Astrocyte (in vitro differentiated cells and primary cell): ENCODE measurements at regions not wholly inside any gene's neighbourhood (a gene's known extent, or its start where the extent isn't known, plus 50 kb on each side); places are given as distances from the start of the nearest gene placed in this dataset.
"Not testable (repeated sequence)": the region's sequence is repeated elsewhere in the genome, so short reads cannot be mapped to it uniquely, and the experiment has no call there.

Source experiments
- DNase-seq: peaks from one replicate; pipeline ENCODE4 v3.0.0-alpha.2; 2010; ENCODE audit warnings: low read depth
- FAIRE-seq: peaks from 2 replicates; lab custom pipeline; 2011; peaks lifted over from hg19 to GRCh38; lab: Jason Lieb, UNC
- H2AFZ ChIP-seq: 2 replicates; pipeline ENCODE4 v1.6.0; 2012; ENCODE audit warnings: low read depth, low read length, inconsistent platforms
- H3K27ac ChIP-seq: 2 replicates; pipeline ENCODE4 v1.5.1; 2011; ENCODE audit warnings: low read depth, low read length, inconsistent platforms
- H3K27me3 ChIP-seq: 2 replicates; pipeline ENCODE4 v1.6.0; 2011; ENCODE audit warnings: low read length, inconsistent platforms; ENCODE audit not compliant: insufficient read depth
- H3K36me3 ChIP-seq: 2 replicates; pipeline ENCODE4 v1.5.1; 2011; ENCODE audit warnings: low read length, inconsistent platforms; ENCODE audit not compliant: insufficient read depth
- H3K4me1 ChIP-seq: 2 replicates; pipeline ENCODE4 v1.5.1; 2011; ENCODE audit warnings: low read length, inconsistent platforms; ENCODE audit not compliant: insufficient read depth
- H3K4me2 ChIP-seq: 2 replicates; pipeline ENCODE4 v1.6.0; 2012; ENCODE audit warnings: low read length, inconsistent platforms
- H3K4me3 ChIP-seq: 2 replicates; pipeline ENCODE4 v1.5.1; 2011; ENCODE audit warnings: low read depth, mild to moderate bottlenecking, low read length, inconsistent platforms; ENCODE audit not compliant: insufficient read depth
- H3K79me2 ChIP-seq: 2 replicates; pipeline ENCODE4 v1.6.0; 2012; ENCODE audit warnings: mild to moderate bottlenecking, low read length, inconsistent platforms; ENCODE audit not compliant: insufficient read depth
- H3K9ac ChIP-seq: 2 replicates; pipeline ENCODE4 v1.6.0; 2012; ENCODE audit warnings: mild to moderate bottlenecking, low read length, inconsistent platforms
- H3K9me3 ChIP-seq: 2 replicates; pipeline ENCODE4 v1.5.1; 2012; ENCODE audit warnings: low read depth, mild to moderate bottlenecking, low read length, inconsistent platforms; ENCODE audit not compliant: insufficient read depth
- H4K20me1 ChIP-seq: 2 replicates; pipeline ENCODE4 v1.6.0; 2012; ENCODE audit warnings: low read length, inconsistent platforms; ENCODE audit not compliant: insufficient read depth
- H3K27ac Mint-ChIP-seq: one replicate; pipeline ENCODE4 v1.8.0; 2021; ENCODE audit warnings: mild to moderate bottlenecking, mixed read lengths; ENCODE audit not compliant: unreplicated experiment
- H3K27me3 Mint-ChIP-seq: one replicate; pipeline ENCODE4 v1.8.0; 2021; ENCODE audit warnings: low read depth, mixed read lengths; ENCODE audit not compliant: unreplicated experiment
- H3K36me3 Mint-ChIP-seq: one replicate; pipeline ENCODE4 v1.8.0; 2021; ENCODE audit warnings: low read depth, mixed read lengths; ENCODE audit not compliant: unreplicated experiment
- H3K4me1 Mint-ChIP-seq: one replicate; pipeline ENCODE4 v1.8.0; 2021; ENCODE audit warnings: low read depth, mixed read lengths; ENCODE audit not compliant: unreplicated experiment
- H3K4me3 Mint-ChIP-seq: one replicate; pipeline ENCODE4 v1.8.0; 2021; ENCODE audit warnings: mild to moderate bottlenecking, moderate library complexity, mixed read lengths; ENCODE audit not compliant: unreplicated experiment
- H3K9me3 Mint-ChIP-seq: one replicate; pipeline ENCODE4 v1.8.0; 2021; ENCODE audit warnings: mild to moderate bottlenecking, mixed read lengths; ENCODE audit not compliant: unreplicated experiment
- EZH2 ChIP-seq: IDR thresholded peaks from 2 replicates; pipeline ENCODE4 v1.6.1; 2012; ENCODE audit warnings: mild to moderate bottlenecking, low read length, inconsistent platforms; ENCODE audit not compliant: insufficient read depth
- TF ChIP-seq, protein P1 (sequence below): IDR thresholded peaks from 2 replicates; pipeline ENCODE4 v1.5.1; 2011; ENCODE audit warnings: low read depth, mild to moderate bottlenecking, inconsistent platforms, low read length, moderate library complexity; ENCODE audit not compliant: insufficient read depth

DNA sequence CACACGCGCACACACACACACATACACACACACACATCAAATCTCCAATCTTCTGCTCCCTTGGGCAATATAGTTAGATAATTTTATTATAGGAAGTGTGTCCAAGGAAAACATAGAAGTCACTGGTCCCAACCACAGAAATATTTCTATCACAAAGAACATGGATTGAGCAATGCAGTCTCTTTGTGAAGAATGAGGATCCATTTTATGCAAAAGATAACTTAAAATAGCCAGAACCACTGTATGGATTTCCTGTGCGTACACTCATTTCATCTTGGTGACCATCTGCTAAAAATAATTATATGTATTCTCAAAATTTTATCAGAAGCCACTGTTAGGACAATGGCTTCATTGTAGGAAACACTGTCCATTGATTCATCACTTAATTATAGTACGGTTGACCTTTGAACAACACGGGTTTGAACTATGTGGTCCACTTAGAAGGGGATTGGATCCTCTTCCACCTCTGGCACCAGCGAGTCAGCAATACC, 169.6 kb upstream of the MXRA5 start:
- TF ChIP-seq, protein P1, sequence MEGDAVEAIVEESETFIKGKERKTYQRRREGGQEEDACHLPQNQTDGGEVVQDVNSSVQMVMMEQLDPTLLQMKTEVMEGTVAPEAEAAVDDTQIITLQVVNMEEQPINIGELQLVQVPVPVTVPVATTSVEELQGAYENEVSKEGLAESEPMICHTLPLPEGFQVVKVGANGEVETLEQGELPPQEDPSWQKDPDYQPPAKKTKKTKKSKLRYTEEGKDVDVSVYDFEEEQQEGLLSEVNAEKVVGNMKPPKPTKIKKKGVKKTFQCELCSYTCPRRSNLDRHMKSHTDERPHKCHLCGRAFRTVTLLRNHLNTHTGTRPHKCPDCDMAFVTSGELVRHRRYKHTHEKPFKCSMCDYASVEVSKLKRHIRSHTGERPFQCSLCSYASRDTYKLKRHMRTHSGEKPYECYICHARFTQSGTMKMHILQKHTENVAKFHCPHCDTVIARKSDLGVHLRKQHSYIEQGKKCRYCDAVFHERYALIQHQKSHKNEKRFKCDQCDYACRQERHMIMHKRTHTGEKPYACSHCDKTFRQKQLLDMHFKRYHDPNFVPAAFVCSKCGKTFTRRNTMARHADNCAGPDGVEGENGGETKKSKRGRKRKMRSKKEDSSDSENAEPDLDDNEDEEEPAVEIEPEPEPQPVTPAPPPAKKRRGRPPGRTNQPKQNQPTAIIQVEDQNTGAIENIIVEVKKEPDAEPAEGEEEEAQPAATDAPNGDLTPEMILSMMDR = no peak
- no peak for TF ChIP-seq EZH2
- Histone ChIP-seq H4K20me1 (no peaks in the 10 kb centered on the region), H3K79me2 (no peaks in the 10 kb centered on the region), H3K9ac (no peak overlapping the region), H3K36me3 (no peaks in the 10 kb centered on the region), H3K27me3 (no peaks in the 10 kb centered on the region), H2AFZ (no peak overlapping the region), H3K4me2 (no peak overlapping the region), H3K4me3 (no peak overlapping the region), H3K27ac (peak overlapping the region; percentile 42), H3K9me3 (no peaks in the 10 kb centered on the region), H3K4me1 (peaks cover 19% of the 10 kb centered on the region)
- H3K27me3 Mint-ChIP-seq = no peaks in the 10 kb centered on the region
- H3K36me3 Mint-ChIP-seq = no peaks in the 10 kb centered on the region
- H3K4me1 Mint-ChIP-seq = peaks cover 20% of the 10 kb centered on the region
- FAIRE-seq = peak; percentile 96
- DNase-seq = peak; percentile 82
- no peak overlapping the region for H3K4me3 Mint-ChIP-seq
- no peak overlapping the region for H3K27ac Mint-ChIP-seq
- peaks cover 7% of the 10 kb centered on the region for H3K9me3 Mint-ChIP-seq

DNA sequence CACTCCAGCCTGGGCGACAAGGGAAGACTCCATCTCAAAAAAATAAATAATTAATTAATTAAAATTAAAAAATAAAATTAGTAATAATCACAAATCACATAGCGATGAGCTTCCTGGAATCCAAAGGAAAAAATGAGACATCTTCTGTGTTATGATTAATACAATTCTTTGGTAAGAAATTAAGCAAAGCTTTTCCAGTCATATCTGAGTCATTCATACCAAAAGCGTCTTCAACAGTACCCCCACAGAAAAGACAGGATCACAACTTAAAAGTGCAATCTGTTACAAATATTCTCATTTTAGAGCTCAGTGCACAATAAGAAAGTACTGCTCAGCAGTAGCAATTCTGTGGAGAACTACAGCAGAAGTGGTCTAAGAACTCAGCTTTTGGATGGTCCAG, 168.5 kb upstream of the MXRA5 start:
- H4K20me1 ChIP-seq = no peaks in the 10 kb centered on the region
- H2AFZ ChIP-seq = no peak overlapping the region
- DNase-seq (peak; percentile 50), FAIRE-seq (peak; percentile 87)
- H3K79me2 ChIP-seq = no peaks in the 10 kb centered on the region
- H3K27ac ChIP-seq = peak overlapping the region; percentile 19
- H3K27me3 ChIP-seq = no peaks in the 10 kb centered on the region
- Mint-ChIP-seq H3K4me3 (no peak overlapping the region), H3K27me3 (no peaks in the 10 kb centered on the region), H3K4me1 (peaks cover 12% of the 10 kb centered on the region), H3K9me3 (peaks cover 4% of the 10 kb centered on the region), H3K27ac (no peak overlapping the region), H3K36me3 (no peaks in the 10 kb centered on the region)
- H3K36me3 ChIP-seq = no peaks in the 10 kb centered on the region
- no peak overlapping the region for H3K9ac ChIP-seq
- no peak for TF ChIP-seq EZH2
- TF ChIP-seq, protein P1 = no peak
- no peaks in the 10 kb centered on the region for H3K9me3 ChIP-seq
- peaks cover 13% of the 10 kb centered on the region for H3K4me1 ChIP-seq
- no peak overlapping the region for H3K4me3 ChIP-seq
- H3K4me2 ChIP-seq = peak overlapping the region; percentile 30

DNA sequence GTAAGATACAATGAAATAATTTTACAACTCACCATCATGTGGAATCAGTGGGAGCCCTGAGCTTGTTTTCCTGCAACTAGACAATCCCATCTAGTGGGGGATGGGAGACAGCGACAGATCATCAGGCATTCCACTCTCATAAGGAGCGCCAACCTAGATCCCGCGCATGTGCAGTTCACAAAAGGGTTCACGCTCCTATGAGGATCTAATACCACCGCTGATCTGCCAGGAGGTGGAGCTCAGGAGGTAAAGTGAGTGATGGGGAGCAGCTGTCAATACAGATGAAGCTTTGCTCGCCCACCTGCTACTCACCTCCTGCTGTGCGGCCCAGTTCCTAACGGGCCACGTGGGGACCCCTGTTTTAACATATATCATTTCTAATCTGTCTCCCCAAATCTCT, 165.7 kb upstream of the MXRA5 start:
- not testable (repeated sequence) for H3K9me3 ChIP-seq, H3K27me3 ChIP-seq, H3K36me3 Mint-ChIP-seq, H3K27ac ChIP-seq, H3K4me3 ChIP-seq, H2AFZ ChIP-seq, DNase-seq, H3K4me2 ChIP-seq, H3K4me3 Mint-ChIP-seq, FAIRE-seq, H3K27me3 Mint-ChIP-seq, H3K9me3 Mint-ChIP-seq, H4K20me1 ChIP-seq, H3K9ac ChIP-seq, H3K4me1 ChIP-seq, H3K4me1 Mint-ChIP-seq, H3K36me3 ChIP-seq, H3K27ac Mint-ChIP-seq, H3K79me2 ChIP-seq
